Stimulated activated CD8-positive, alpha-beta memory T cell treated with anti-CD3 and anti-CD28 coated beads, Interleukin-15, amount 100 ng/mL, for 4 hours (primary cell): ENCODE measurements at regions not wholly inside any gene's neighbourhood (a gene's known extent, or its start where the extent isn't known, plus 50 kb on each side); places are given as distances from the start of the nearest gene placed in this dataset.
"Not testable (repeated sequence)": the region's sequence is repeated elsewhere in the genome, so short reads cannot be mapped to it uniquely, and the experiment has no call there.

ENCODE experiments used
- DNase-seq, 2 donors: peaks; one replicate each; pipeline ENCODE4 v3.0.0-alpha.2; 2020; ENCODE audit warnings: low read depth in 2 of 2

GRCh38 chr18:1412655-1413322 is 508.1 kb downstream of the ADCYAP1 start:
- no peak for DNase-seq

- DNase-seq, result no peak
Measured at GRCh38 chr18:1413323-1413675, 508.6 kb downstream of the ADCYAP1 start.

- DNase-seq, result no peak
Measured at GRCh38 chr18:1416074-1416473, 511.4 kb downstream of the ADCYAP1 start.

GRCh38 chr18:1421502-1421901 is 516.8 kb downstream of the ADCYAP1 start:
- DNase-seq, result no peak

- no peak for DNase-seq
Measured at GRCh38 chr18:1422634-1423033, 518.0 kb downstream of the ADCYAP1 start.

GRCh38 chr18:1425679-1426078 is 521.0 kb downstream of the ADCYAP1 start:
- DNase-seq, result no peak

GRCh38 chr18:1435487-1435886 is 530.8 kb downstream of the ADCYAP1 start:
- DNase-seq, result no peak

- no peak for DNase-seq
Measured at GRCh38 chr18:1436199-1436598, 531.5 kb downstream of the ADCYAP1 start.

GRCh38 chr18:1438458-1438910 is 533.8 kb downstream of the ADCYAP1 start:
- no peak for DNase-seq

- no peak for DNase-seq
Measured at GRCh38 chr18:1438967-1439366, 534.3 kb downstream of the ADCYAP1 start.

- DNase-seq, result not testable (repeated sequence)
Measured at GRCh38 chr18:1444062-1444461, 539.4 kb downstream of the ADCYAP1 start.

- no peak for DNase-seq
Measured at GRCh38 chr18:1446765-1447164, 542.1 kb downstream of the ADCYAP1 start.

- no peak for DNase-seq
Measured at GRCh38 chr18:1452821-1453220, 548.1 kb downstream of the ADCYAP1 start.

GRCh38 chr18:1455605-1456004 is 550.9 kb downstream of the ADCYAP1 start:
- no peak for DNase-seq

- no peak for DNase-seq
Measured at GRCh38 chr18:1458547-1458946, 553.9 kb downstream of the ADCYAP1 start.

- no peak for DNase-seq
Measured at GRCh38 chr18:1463981-1464380, 559.3 kb downstream of the ADCYAP1 start.

GRCh38 chr18:1464444-1465217 is 560.0 kb downstream of the ADCYAP1 start:
- no peak for DNase-seq

GRCh38 chr18:1466035-1466434 is 561.4 kb downstream of the ADCYAP1 start:
- DNase-seq, result no peak

- no peak for DNase-seq
Measured at GRCh38 chr18:1467461-1467964, 562.8 kb downstream of the ADCYAP1 start.

- DNase-seq, result no peak
Measured at GRCh38 chr18:1468550-1468949, 563.9 kb downstream of the ADCYAP1 start.

GRCh38 chr18:1475867-1476266 is 571.2 kb downstream of the ADCYAP1 start:
- no peak for DNase-seq

GRCh38 chr18:1480309-1480708 is 575.6 kb downstream of the ADCYAP1 start:
- DNase-seq, result no peak

- no peak for DNase-seq
Measured at GRCh38 chr18:1481577-1481976, 576.9 kb downstream of the ADCYAP1 start.
